WERI-Rb-1 (cell line): ENCODE measurements at regions not wholly inside any gene's neighbourhood (a gene's known extent, or its start where the extent isn't known, plus 50 kb on each side); places are given as distances from the start of the nearest gene placed in this dataset.

Experiments
- DNase-seq: peaks from one replicate; pipeline ENCODE4 v3.0.0-alpha.2; 2020
- H3K27ac ChIP-seq: fragments of 250-450 bp; sonication (Bioruptor Pico); 2 replicates; pipeline ENCODE4 v1.5.1; 2020; ENCODE audit warnings: mild to moderate bottlenecking, moderate library complexity
- H3K27me3 ChIP-seq: fragments of 250-450 bp; sonication (Bioruptor Pico); 2 replicates; pipeline ENCODE4 v1.5.1; 2021; ENCODE audit warnings: mild to moderate bottlenecking, low read depth, moderate library complexity; ENCODE audit not compliant: insufficient read depth, severe bottlenecking
- H3K36me3 ChIP-seq: fragments of 250-450 bp; sonication (Bioruptor Pico); 2 replicates; pipeline ENCODE4 v1.5.1; 2020; ENCODE audit warnings: mild to moderate bottlenecking, moderate library complexity
- H3K4me3 ChIP-seq: 2 replicates; pipeline ENCODE4 v1.5.1; 2011; ENCODE audit warnings: low read depth, mild to moderate bottlenecking, control low read depth, low read length
- H3K9me3 ChIP-seq: fragments of 250-450 bp; sonication (Bioruptor Pico); 2 replicates; pipeline ENCODE4 v1.5.1; 2021; ENCODE audit warnings: mild to moderate bottlenecking, moderate library complexity; ENCODE audit not compliant: severe bottlenecking
- TF ChIP-seq, protein P1 (sequence below): IDR thresholded peaks from 2 replicates; pipeline ENCODE4 v1.5.1; 2011; ENCODE audit warnings: low read depth, mild to moderate bottlenecking, control low read depth, inconsistent platforms, low read length

DNA sequence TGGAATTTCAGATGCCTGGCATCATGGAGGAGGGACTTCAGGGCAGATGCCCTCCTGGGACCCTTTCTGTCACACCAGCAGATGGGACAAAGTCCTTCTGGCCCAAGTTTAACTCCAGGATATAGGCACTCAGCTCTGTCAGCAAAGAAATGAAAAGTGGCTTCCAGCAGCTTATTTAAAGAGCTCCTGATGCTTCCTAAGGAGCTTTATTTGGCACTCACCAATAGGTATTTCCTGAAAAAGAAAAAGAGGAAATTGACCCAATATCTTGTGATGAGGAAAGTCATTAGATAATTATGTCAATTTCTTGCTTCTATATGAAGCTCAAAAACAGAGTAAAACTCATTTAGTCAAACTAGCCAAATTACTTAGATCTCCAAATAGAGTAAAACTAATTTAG is 224.6 kb downstream of the RAP2A start:
- Histone ChIP-seq H3K36me3 (no peaks in the 10 kb centered on the region), H3K4me3 (no peak overlapping the region), H3K27ac (no peak overlapping the region), H3K9me3 (no peaks in the 10 kb centered on the region), H3K27me3 (no peaks in the 10 kb centered on the region)
- no peak for DNase-seq
- TF ChIP-seq, protein P1, sequence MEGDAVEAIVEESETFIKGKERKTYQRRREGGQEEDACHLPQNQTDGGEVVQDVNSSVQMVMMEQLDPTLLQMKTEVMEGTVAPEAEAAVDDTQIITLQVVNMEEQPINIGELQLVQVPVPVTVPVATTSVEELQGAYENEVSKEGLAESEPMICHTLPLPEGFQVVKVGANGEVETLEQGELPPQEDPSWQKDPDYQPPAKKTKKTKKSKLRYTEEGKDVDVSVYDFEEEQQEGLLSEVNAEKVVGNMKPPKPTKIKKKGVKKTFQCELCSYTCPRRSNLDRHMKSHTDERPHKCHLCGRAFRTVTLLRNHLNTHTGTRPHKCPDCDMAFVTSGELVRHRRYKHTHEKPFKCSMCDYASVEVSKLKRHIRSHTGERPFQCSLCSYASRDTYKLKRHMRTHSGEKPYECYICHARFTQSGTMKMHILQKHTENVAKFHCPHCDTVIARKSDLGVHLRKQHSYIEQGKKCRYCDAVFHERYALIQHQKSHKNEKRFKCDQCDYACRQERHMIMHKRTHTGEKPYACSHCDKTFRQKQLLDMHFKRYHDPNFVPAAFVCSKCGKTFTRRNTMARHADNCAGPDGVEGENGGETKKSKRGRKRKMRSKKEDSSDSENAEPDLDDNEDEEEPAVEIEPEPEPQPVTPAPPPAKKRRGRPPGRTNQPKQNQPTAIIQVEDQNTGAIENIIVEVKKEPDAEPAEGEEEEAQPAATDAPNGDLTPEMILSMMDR, result no peak

DNA sequence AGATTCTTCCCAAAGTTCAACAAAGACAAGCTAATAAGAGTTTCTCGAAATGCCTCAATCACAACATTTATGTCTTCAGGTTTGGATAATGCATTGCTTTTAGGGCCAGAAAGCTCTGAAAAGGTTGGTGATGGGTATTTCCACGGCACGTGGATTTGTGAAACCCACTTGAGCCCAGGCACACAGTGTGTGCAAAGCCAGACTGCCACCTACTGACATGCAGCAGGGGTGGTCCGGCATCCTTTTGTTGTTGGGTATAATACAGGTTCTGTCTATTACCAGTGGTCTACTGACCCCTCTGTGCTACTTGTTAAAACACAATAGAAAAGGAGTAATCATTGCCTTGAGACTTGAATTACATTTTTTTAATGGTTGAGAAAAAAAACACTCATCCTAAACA is 225.6 kb downstream of the RAP2A start:
- H3K36me3 ChIP-seq, result no peaks in the 10 kb centered on the region
- TF ChIP-seq, protein P1, result peak; percentile 92
- H3K27ac ChIP-seq, result no peak overlapping the region
- H3K27me3 ChIP-seq, result no peaks in the 10 kb centered on the region
- DNase-seq, result peak; percentile 73
- H3K9me3 ChIP-seq, result no peaks in the 10 kb centered on the region
- no peak overlapping the region for H3K4me3 ChIP-seq

DNA sequence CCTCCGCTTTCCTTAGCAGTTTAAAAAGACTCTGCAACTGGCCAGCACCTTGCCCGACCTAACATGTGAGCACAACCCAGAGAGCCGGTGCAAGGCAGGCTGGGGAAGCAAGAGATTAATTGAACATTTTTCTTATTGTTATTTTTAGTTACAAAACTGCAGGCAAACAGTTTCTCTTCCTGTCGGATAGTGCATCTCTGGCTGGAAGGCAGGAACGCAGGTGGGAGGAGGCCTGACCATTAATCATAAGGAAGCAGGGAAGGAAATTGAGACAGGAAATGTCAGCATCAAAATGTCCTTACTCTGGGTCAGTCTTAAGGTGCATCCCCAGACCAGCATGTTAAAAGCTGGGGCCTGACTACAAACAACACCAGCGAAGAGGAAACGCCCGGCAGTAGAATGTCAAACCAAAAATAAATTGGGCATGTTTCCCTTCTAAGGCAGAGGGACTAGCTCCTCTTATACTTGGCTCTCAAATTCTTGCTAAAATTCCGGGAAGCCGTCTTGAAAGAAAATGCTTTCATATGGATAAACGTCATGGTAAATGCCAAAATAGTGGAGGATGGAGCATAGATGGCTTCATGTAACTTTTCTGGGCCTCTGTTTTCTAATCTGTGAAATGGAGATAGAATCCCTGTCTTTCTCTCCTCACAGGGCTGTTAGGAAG is 226.8 kb downstream of the RAP2A start:
- no peak overlapping the region for H3K4me3 ChIP-seq
- no peaks in the 10 kb centered on the region for H3K27me3 ChIP-seq
- TF ChIP-seq, protein P1, result no peak
- H3K36me3 ChIP-seq, result no peaks in the 10 kb centered on the region
- no peak overlapping the region for H3K27ac ChIP-seq
- no peak for DNase-seq
- H3K9me3 ChIP-seq, result no peaks in the 10 kb centered on the region

DNA sequence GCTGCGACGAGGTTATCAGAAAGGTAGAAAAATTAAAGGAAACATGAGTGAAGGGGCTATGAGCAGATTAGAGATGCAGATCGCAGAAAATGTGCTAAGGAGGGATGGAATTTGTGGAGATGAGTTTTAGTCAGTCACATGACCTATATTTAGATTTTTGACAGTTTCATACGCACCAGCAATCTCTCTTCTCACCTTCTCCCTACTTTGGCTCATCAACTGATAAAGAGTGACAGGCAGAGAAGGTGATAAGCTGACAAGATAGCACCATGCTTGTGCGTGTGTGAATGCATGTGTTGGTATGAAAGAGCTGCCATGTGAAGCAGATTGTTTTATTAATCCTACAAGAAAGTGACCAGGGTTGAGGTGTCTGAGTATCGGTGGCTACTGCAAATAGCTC is 252.6 kb downstream of the RAP2A start:
- no peak for DNase-seq
- Histone ChIP-seq H3K36me3 (no peaks in the 10 kb centered on the region), H3K27ac (no peak overlapping the region), H3K27me3 (no peaks in the 10 kb centered on the region), H3K4me3 (no peak overlapping the region), H3K9me3 (peaks cover 6% of the 10 kb centered on the region)
- TF ChIP-seq, protein P1, result no peak

DNA sequence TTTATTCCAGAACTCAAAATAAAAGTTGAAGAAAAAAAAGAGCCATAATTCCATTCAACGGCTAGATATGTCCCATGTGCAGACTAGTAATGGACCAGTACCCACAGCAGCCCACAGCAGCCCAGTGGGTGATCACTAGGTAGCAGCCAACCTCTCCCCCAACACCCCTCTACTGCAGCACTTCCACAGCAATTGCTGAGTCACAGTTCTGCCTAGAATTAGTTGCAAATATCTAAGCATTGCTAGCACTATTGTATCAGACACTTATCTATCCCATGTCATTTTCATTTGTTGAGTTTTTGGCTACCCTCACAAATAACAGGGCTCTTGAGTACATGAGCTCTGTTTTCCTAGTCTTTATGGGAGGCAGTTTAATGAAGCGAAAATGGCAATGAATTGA is 258.7 kb downstream of the RAP2A start:
- TF ChIP-seq, protein P1, result no peak
- no peak overlapping the region for H3K4me3 ChIP-seq
- H3K27ac ChIP-seq, result no peak overlapping the region
- H3K27me3 ChIP-seq, result no peaks in the 10 kb centered on the region
- H3K36me3 ChIP-seq, result no peaks in the 10 kb centered on the region
- no peak for DNase-seq
- H3K9me3 ChIP-seq, result peaks cover 6% of the 10 kb centered on the region

DNA sequence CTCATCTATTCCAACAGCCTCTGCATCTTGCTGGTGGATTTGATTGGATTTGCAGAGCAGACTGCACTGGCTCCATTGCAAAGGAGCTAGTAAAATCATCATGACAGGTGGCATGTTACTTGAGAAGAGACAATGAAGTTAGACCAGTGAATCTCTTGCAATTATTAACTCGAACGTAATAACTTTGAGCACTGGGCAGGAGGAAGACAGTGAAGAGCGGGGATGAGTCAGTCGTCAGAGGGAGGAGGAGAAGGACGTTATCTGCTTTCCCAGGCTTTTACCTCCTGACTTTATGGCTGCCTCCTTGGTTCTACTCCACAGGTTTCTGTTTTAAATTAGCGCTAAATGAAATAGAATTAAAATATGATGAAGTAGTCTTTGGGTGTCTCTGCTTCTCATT is 257.8 kb upstream of the IPO5 start:
- peak overlapping the region; percentile 63 for H3K27ac ChIP-seq
- peak; percentile 82 for DNase-seq
- TF ChIP-seq, protein P1, result no peak
- H3K4me3 ChIP-seq, result no peak overlapping the region
- H3K27me3 ChIP-seq, result no peaks in the 10 kb centered on the region
- H3K9me3 ChIP-seq, result no peaks in the 10 kb centered on the region
- H3K36me3 ChIP-seq, result no peaks in the 10 kb centered on the region
